ENCODE measurements at regions not wholly inside any gene's neighbourhood (a gene's known extent, or its start where the extent isn't known, plus 50 kb on each side); places are given as distances from the start of the nearest gene placed in this dataset.
"Not testable (repeated sequence)": the region's sequence is repeated elsewhere in the genome, so short reads cannot be mapped to it uniquely, and the experiment has no call there.

- H2BK20ac ChIP-seq (ENCODE audit: low read depth, low read length); H3K4me2 ChIP-seq (ENCODE audit: low read depth, low read length); H2AK9ac ChIP-seq (replicated peaks; ENCODE audit: low read depth, low read length, poor library complexity); H2BK5ac ChIP-seq (ENCODE audit: low read depth, low read length, poor library complexity, severe bottlenecking); H2BK15ac ChIP-seq (ENCODE audit: low read depth, low read length); H3K27me3 ChIP-seq (ENCODE audit: control insufficient read depth, insufficient read depth, low read length); DNase-seq; H3K14ac ChIP-seq (replicated peaks; ENCODE audit: low read depth, low read length); H3K4ac ChIP-seq (ENCODE audit: low read depth, low read length); H3K27ac ChIP-seq (ENCODE audit: insufficient read depth, low read length); in situ Hi-C loops (cut with MboI; ENCODE audit: low sequenced_read_pairs); H4K5ac ChIP-seq (ENCODE audit: low read depth, low read length); H4K8ac ChIP-seq (ENCODE audit: low read depth in 2 of 2, low read length in 2 of 2); dilution Hi-C loops (cut with HindIII; ENCODE audit: low sequenced_read_pairs, unreplicated experiment); CTCF ChIA-PET; H3K4me3 ChIP-seq (ENCODE audit: insufficient read depth, low read depth, low read length); H3K79me1 ChIP-seq (ENCODE audit: low read depth in 1 of 2, low read length in 2 of 2); H3K18ac ChIP-seq (ENCODE audit: low read depth, low read length); H2BK120ac ChIP-seq (ENCODE audit: low read depth, low read length); H4K91ac ChIP-seq (ENCODE audit: insufficient read depth, low read depth, low read length); H3K9me3 ChIP-seq (ENCODE audit: control insufficient read depth, insufficient read depth, low read length); H3K36me3 ChIP-seq (ENCODE audit: control insufficient read depth, insufficient read depth, low read length); POLR2A ChIA-PET (ENCODE audit: unreplicated experiment); H4K20me1 ChIP-seq (ENCODE audit: insufficient read depth, low read length); H3K23ac ChIP-seq (ENCODE audit: low read depth, low read length); H3K4me1 ChIP-seq (ENCODE audit: control insufficient read depth, insufficient read depth, low read length); H3K9ac ChIP-seq (ENCODE audit: low read depth, low read length); H2AK5ac ChIP-seq (ENCODE audit: low read depth, low read length); H3K56ac ChIP-seq (ENCODE audit: extremely low read depth, insufficient read depth, low read length); H2AFZ ChIP-seq (replicated peaks; ENCODE audit: low read length, poor library complexity); BruUV-seq (replicated peaks); ATAC-seq (ENCODE audit: low read depth); intact Hi-C loops (cut with micrococcal nuclease); H3K9me1 ChIP-seq (ENCODE audit: insufficient read depth, low read length): not testable (repeated sequence)
- 60% methylated on average over 1 of the region's 30 CpGs; no CpG with 5 or more reads in 1 of the 2 experiments for WGBS, 2 experiments (ENCODE audit: extremely low coverage in 2 of 2, insufficient read length in 1 of 2)
Observed at GRCh38 chr4:115200201-115201041, 87.0 kb upstream of the NDST4 start.

GRCh38 chr4:115194612-115195011 lies 81.2 kb upstream of the NDST4 start:
- in situ Hi-C loops (cut with MboI; ENCODE audit: low sequenced_read_pairs); intact Hi-C loops (cut with micrococcal nuclease): not testable (repeated sequence)

More at GRCh38 chr4:115194612-115195011, 81.2 kb upstream of the NDST4 start:
- H3K36me3 ChIP-seq (ENCODE audit: control insufficient read depth, insufficient read depth, low read length); H3K27me3 ChIP-seq (ENCODE audit: control insufficient read depth, insufficient read depth, low read length); H3K23ac ChIP-seq (ENCODE audit: low read depth, low read length); H4K91ac ChIP-seq (ENCODE audit: insufficient read depth, low read depth, low read length); H3K27ac ChIP-seq (ENCODE audit: insufficient read depth, low read length); H2AK5ac ChIP-seq (ENCODE audit: low read depth, low read length); H3K18ac ChIP-seq (ENCODE audit: low read depth, low read length); H4K20me1 ChIP-seq (ENCODE audit: insufficient read depth, low read length); H2AK9ac ChIP-seq (replicated peaks; ENCODE audit: low read depth, low read length, poor library complexity); H3K4me2 ChIP-seq (ENCODE audit: low read depth, low read length); DNase-seq; H2BK5ac ChIP-seq (ENCODE audit: low read depth, low read length, poor library complexity, severe bottlenecking); H2AFZ ChIP-seq (replicated peaks; ENCODE audit: low read length, poor library complexity); H3K9me1 ChIP-seq (ENCODE audit: insufficient read depth, low read length); POLR2A ChIA-PET (ENCODE audit: unreplicated experiment); H3K9me3 ChIP-seq (ENCODE audit: control insufficient read depth, insufficient read depth, low read length); BruUV-seq (replicated peaks); H4K5ac ChIP-seq (ENCODE audit: low read depth, low read length); H3K56ac ChIP-seq (ENCODE audit: extremely low read depth, insufficient read depth, low read length); H2BK20ac ChIP-seq (ENCODE audit: low read depth, low read length); H3K4me1 ChIP-seq (ENCODE audit: control insufficient read depth, insufficient read depth, low read length); H2BK15ac ChIP-seq (ENCODE audit: low read depth, low read length); H2BK120ac ChIP-seq (ENCODE audit: low read depth, low read length); H4K8ac ChIP-seq (ENCODE audit: low read depth in 2 of 2, low read length in 2 of 2); CTCF ChIA-PET; ATAC-seq (ENCODE audit: low read depth); H3K79me1 ChIP-seq (ENCODE audit: low read depth in 1 of 2, low read length in 2 of 2); H3K14ac ChIP-seq (replicated peaks; ENCODE audit: low read depth, low read length); H3K4ac ChIP-seq (ENCODE audit: low read depth, low read length); dilution Hi-C loops (cut with HindIII; ENCODE audit: low sequenced_read_pairs, unreplicated experiment); H3K4me3 ChIP-seq (ENCODE audit: insufficient read depth, low read depth, low read length); H3K9ac ChIP-seq (ENCODE audit: low read depth, low read length): not testable (repeated sequence)

Data from IMR-90 (cell line).